ENCODE measurements at regions not wholly inside any gene's neighbourhood (a gene's known extent, or its start where the extent isn't known, plus 50 kb on each side); places are given as distances from the start of the nearest gene placed in this dataset.

DNA sequence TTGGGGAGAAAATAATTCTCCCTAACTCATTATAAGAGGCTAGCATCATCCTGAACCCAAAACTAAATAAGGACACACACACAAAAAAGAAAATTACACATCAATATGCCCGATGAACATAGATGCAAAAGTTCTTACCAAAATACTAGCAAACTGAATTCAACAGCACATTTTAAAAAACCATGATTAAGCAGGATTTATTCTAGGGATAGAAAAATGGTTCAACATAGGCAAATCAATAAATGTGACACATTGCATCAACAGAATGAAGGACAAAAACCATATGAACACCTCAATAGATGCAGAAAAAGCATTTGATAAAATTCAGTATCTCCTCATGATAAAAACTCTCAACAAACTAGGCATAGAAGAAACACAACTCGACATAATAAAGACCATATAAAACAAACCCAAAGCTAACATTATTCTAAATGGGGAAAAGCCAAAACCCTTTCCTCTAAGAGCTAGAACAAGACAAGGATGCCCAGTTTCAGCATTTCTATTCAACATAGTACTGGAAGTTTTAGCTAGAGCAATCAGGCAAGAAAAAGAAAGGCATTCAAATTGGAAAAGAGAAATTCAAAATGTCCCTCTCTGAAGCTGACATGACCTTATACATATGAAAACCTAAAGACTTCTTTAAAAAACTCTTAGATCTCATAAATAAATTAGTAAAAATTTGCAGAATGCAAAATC lies 200.9 kb downstream of the NKX6-1 start:
- H3K4me3 ChIP-seq (ENCODE audit: low read depth, low read length): no peak overlapping the region
- TF ChIP-seq, protein P1, sequence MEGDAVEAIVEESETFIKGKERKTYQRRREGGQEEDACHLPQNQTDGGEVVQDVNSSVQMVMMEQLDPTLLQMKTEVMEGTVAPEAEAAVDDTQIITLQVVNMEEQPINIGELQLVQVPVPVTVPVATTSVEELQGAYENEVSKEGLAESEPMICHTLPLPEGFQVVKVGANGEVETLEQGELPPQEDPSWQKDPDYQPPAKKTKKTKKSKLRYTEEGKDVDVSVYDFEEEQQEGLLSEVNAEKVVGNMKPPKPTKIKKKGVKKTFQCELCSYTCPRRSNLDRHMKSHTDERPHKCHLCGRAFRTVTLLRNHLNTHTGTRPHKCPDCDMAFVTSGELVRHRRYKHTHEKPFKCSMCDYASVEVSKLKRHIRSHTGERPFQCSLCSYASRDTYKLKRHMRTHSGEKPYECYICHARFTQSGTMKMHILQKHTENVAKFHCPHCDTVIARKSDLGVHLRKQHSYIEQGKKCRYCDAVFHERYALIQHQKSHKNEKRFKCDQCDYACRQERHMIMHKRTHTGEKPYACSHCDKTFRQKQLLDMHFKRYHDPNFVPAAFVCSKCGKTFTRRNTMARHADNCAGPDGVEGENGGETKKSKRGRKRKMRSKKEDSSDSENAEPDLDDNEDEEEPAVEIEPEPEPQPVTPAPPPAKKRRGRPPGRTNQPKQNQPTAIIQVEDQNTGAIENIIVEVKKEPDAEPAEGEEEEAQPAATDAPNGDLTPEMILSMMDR (IDR thresholded peaks at IDR 0.05; ENCODE audit: insufficient read depth, low read depth, low read length, missing control alignments): no peak
- no peak for DNase-seq (ENCODE audit: low read depth)

DNA sequence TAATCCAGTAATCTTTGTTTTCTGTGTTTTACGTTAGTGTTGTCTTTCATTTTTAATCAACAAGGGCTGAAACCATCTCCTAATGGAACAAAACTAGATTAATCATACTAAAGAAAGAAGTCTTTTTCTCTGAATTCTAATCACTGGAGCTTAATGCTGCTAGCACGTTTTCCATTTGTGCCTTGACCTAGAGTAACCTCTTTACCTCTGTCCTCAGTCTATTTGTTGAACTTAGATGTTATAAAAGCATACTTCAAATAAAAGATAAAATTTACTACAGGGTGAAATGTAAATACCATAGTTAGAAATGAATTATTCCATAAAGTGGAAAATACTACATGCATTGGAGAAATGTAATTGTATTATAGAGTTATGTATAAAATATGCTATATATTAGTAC lies 207.1 kb downstream of the NKX6-1 start:
- TF ChIP-seq, protein P1 (IDR thresholded peaks at IDR 0.05; ENCODE audit: insufficient read depth, low read depth, low read length, missing control alignments): no peak
- DNase-seq (ENCODE audit: low read depth): no peak
- no peak overlapping the region for H3K4me3 ChIP-seq (ENCODE audit: low read depth, low read length)

DNA sequence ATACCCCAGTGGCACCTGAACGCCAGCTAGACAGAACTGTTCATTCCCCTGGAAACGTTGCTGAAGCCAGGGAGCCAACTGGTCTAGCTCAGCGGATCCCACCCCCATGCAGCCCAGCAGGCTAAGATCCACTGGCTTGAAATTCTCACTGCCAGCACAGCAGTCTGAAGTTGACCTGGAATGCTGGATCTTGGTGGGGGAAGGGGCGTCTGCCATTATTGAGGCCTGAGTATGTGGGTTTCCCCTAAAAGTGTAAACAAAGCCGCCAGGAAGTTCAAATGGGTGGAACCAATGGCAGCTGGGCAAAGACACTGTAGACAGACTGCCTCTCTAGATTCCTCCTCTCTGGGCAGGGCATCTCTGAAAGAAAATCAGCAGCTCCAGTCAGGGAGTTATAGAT lies 213.0 kb downstream of the NKX6-1 start:
- DNase-seq (ENCODE audit: low read depth): no peak
- H3K4me3 ChIP-seq (ENCODE audit: low read depth, low read length): no peak overlapping the region
- TF ChIP-seq, protein P1 (IDR thresholded peaks at IDR 0.05; ENCODE audit: insufficient read depth, low read depth, low read length, missing control alignments): no peak

DNA sequence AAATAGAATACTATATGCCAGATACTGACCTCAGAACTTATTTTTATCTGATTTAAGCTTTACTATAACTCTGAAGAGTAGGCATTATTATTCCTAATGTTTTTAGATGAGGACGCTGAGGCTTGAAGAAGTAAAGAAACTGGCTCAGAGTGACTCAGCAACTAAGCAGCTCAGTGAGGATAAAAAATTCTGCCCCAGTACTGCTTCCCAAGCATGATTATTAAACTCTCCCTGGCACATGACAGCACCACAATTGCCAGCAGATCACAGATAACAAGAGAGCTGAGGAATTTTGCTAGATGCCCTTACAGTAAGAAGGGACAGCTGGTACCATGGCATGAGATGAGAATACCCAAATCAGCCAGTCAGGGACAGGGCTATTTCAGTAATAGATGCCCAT lies 219.4 kb downstream of the NKX6-1 start:
- DNase-seq (ENCODE audit: low read depth): no peak
- TF ChIP-seq, protein P1 (IDR thresholded peaks at IDR 0.05; ENCODE audit: insufficient read depth, low read depth, low read length, missing control alignments): no peak
- no peak overlapping the region for H3K4me3 ChIP-seq (ENCODE audit: low read depth, low read length)

DNA sequence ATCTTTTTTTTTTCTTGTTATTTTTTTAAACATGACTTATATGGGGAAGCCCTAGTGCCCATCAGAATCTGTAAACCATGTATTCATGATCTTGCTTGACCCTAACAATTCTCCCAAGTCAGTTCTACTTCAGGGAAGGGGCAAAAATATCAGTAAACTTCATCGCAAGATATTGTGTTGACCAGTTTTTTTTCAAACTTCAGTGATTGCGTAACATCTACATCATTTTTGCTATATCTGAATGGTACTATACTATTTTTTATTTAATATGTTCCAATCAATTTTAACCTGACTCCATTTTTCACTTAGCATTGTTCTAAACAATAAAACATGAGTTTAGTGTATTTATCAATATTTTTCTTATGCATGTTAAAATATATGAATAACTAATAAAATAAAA lies 221.2 kb downstream of the NKX6-1 start:
- no peak for DNase-seq (ENCODE audit: low read depth)
- TF ChIP-seq, protein P1 (IDR thresholded peaks at IDR 0.05; ENCODE audit: insufficient read depth, low read depth, low read length, missing control alignments): no peak
- no peak overlapping the region for H3K4me3 ChIP-seq (ENCODE audit: low read depth, low read length)

DNA sequence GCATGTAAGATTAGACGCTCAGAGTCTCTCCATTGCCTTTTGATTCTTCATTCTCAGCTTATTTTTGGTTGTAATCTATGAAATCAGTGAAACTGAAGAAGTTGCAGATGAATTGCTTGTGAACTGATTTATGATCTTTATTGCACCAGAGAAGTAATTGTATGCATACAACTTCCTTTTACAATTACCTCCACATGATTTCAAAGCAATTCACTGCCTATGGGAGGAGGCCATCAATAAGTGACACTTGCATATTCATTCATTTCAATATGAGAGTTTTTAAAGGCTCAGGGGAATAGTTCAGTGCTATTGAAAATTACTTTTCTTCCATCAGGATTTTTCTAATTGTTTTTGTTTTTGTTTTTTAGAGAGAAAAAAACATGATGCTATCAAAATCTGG lies 222.3 kb downstream of the NKX6-1 start:
- TF ChIP-seq, protein P1 (IDR thresholded peaks at IDR 0.05; ENCODE audit: insufficient read depth, low read depth, low read length, missing control alignments): no peak
- no peak for DNase-seq (ENCODE audit: low read depth)

DNA sequence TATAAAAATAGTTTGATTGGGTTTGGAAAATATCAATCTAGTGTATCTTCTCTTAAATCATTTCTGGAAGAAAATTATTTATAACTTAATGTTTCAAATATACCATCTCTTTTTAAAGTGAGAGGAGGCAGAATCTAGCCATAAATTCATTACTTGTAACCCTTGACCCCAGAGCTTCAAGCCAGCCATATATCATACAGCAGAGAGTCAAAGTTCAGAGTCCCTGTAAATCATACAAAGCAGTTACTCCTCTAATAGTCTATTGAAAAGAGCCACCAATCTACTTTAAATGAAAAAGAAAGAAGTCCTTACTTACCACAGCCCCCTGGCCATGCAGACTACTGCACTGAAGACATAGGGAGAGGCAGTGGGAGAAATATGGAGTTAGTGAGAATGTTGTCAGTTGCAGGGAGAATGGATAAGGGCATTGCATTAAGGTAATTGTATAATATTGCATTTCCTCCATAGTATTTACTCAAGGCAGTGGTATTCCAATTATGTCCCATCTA lies 229.5 kb downstream of the NKX6-1 start:
- no peak for DNase-seq (ENCODE audit: low read depth)
- TF ChIP-seq, protein P1 (IDR thresholded peaks at IDR 0.05; ENCODE audit: insufficient read depth, low read depth, low read length, missing control alignments): no peak
- H3K4me3 ChIP-seq (ENCODE audit: low read depth, low read length): no peak overlapping the region

More for the DNA sequence above, 222.3 kb downstream of the NKX6-1 start:
- H3K4me3 ChIP-seq (ENCODE audit: low read depth, low read length): no peak overlapping the region
